DMS153 treated with DMSO at 0.1 percent for 48 hours (cell line): ENCODE measurements at regions not wholly inside any gene's neighbourhood (a gene's known extent, or its start where the extent isn't known, plus 50 kb on each side); places are given as distances from the start of the nearest gene placed in this dataset.

Experiments
- DNase-seq: peaks from one replicate; lab custom pipeline; 2025; ENCODE audit not compliant: unreplicated experiment; lab: John Stamatoyannopoulos, UW

GRCh38 chr2:164030623-164031022, 294.8 kb upstream of the FIGN start:
- no peak for DNase-seq

- no peak for DNase-seq
Measured at GRCh38 chr2:164028814-164029534, 293.2 kb upstream of the FIGN start.

GRCh38 chr2:164024396-164024795, 288.6 kb upstream of the FIGN start:
- DNase-seq = no peak

GRCh38 chr2:164023896-164024295, 288.1 kb upstream of the FIGN start:
- DNase-seq = no peak

- DNase-seq = no peak
Measured at GRCh38 chr2:164015328-164016123, 279.7 kb upstream of the FIGN start.

- DNase-seq = no peak
Measured at GRCh38 chr2:164014791-164015190, 279.0 kb upstream of the FIGN start.

- no peak for DNase-seq
Measured at GRCh38 chr2:164014068-164014731, 278.4 kb upstream of the FIGN start.

- no peak for DNase-seq
Measured at GRCh38 chr2:164012581-164012980, 276.8 kb upstream of the FIGN start.

- DNase-seq = peak; percentile 59
Measured at GRCh38 chr2:164009756-164010337, 274.0 kb upstream of the FIGN start.

- DNase-seq = no peak
Measured at GRCh38 chr2:164008752-164009151, 272.9 kb upstream of the FIGN start.

- DNase-seq = no peak
Measured at GRCh38 chr2:164006704-164007103, 270.9 kb upstream of the FIGN start.

- DNase-seq = no peak
Measured at GRCh38 chr2:164000176-164000575, 264.4 kb upstream of the FIGN start.

- DNase-seq = no peak
Measured at GRCh38 chr2:163997466-163997865, 261.7 kb upstream of the FIGN start.

- DNase-seq = no peak
Measured at GRCh38 chr2:163990541-163990940, 254.7 kb upstream of the FIGN start.

- DNase-seq = no peak
Measured at GRCh38 chr2:163990101-163990500, 254.3 kb upstream of the FIGN start.

- no peak for DNase-seq
Measured at GRCh38 chr2:163987175-163987940, 251.6 kb upstream of the FIGN start.

GRCh38 chr2:163984986-163985385, 249.2 kb upstream of the FIGN start:
- no peak for DNase-seq

- no peak for DNase-seq
Measured at GRCh38 chr2:163983911-163984310, 248.1 kb upstream of the FIGN start.

- no peak for DNase-seq
Measured at GRCh38 chr2:163982938-163983337, 247.1 kb upstream of the FIGN start.

GRCh38 chr2:163974766-163975165, 239.0 kb upstream of the FIGN start:
- no peak for DNase-seq
